ENCODE measurements at regions not wholly inside any gene's neighbourhood (a gene's known extent, or its start where the extent isn't known, plus 50 kb on each side); places are given as distances from the start of the nearest gene placed in this dataset.

DNA sequence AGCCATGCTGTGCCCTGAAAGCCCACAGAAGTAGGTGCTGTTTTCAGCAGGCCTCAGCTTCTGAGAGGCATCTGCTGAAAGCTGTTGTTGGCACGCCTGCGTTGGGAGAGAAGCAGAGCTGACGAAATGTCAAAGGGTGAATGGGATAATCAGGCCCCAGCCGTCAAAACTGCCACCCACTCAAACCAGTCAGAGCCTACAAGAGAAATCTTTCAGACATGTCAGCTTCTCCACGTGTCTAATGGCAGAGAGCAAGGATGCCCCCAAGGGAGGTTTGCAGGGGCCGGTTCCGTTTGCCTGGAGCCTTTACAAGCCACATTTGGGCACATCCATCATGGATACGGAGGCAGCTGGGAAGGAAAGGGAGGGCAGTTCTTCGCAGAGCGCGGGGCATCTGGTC, 568.2 kb upstream of the EEF2KMT start:
- TF ChIP-seq ZNF248 (tag by site-specific recombination; IDR thresholded peaks at IDR 0.05) (no peak), RBAK (tag by site-specific recombination; IDR thresholded peaks at IDR 0.05) (no peak), ZNF324 (tag by site-specific recombination; IDR thresholded peaks at IDR 0.05) (no peak), ZNF274 (IDR thresholded peaks at IDR 0.05; ENCODE audit: low read length) (no peak), ZNF274 (tag by site-specific recombination; IDR thresholded peaks at IDR 0.05; ENCODE audit: borderline replicate concordance) (no peak), ZNF501 (tag by site-specific recombination; IDR thresholded peaks at IDR 0.05) (no peak), KLF10 (tag by site-specific recombination; IDR thresholded peaks at IDR 0.05) (no peak)
- TF ChIP-seq, protein P1, sequence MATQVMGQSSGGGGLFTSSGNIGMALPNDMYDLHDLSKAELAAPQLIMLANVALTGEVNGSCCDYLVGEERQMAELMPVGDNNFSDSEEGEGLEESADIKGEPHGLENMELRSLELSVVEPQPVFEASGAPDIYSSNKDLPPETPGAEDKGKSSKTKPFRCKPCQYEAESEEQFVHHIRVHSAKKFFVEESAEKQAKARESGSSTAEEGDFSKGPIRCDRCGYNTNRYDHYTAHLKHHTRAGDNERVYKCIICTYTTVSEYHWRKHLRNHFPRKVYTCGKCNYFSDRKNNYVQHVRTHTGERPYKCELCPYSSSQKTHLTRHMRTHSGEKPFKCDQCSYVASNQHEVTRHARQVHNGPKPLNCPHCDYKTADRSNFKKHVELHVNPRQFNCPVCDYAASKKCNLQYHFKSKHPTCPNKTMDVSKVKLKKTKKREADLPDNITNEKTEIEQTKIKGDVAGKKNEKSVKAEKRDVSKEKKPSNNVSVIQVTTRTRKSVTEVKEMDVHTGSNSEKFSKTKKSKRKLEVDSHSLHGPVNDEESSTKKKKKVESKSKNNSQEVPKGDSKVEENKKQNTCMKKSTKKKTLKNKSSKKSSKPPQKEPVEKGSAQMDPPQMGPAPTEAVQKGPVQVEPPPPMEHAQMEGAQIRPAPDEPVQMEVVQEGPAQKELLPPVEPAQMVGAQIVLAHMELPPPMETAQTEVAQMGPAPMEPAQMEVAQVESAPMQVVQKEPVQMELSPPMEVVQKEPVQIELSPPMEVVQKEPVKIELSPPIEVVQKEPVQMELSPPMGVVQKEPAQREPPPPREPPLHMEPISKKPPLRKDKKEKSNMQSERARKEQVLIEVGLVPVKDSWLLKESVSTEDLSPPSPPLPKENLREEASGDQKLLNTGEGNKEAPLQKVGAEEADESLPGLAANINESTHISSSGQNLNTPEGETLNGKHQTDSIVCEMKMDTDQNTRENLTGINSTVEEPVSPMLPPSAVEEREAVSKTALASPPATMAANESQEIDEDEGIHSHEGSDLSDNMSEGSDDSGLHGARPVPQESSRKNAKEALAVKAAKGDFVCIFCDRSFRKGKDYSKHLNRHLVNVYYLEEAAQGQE (tag by site-specific recombination; IDR thresholded peaks at IDR 0.05) = no peak
- TF ChIP-seq, protein P2, sequence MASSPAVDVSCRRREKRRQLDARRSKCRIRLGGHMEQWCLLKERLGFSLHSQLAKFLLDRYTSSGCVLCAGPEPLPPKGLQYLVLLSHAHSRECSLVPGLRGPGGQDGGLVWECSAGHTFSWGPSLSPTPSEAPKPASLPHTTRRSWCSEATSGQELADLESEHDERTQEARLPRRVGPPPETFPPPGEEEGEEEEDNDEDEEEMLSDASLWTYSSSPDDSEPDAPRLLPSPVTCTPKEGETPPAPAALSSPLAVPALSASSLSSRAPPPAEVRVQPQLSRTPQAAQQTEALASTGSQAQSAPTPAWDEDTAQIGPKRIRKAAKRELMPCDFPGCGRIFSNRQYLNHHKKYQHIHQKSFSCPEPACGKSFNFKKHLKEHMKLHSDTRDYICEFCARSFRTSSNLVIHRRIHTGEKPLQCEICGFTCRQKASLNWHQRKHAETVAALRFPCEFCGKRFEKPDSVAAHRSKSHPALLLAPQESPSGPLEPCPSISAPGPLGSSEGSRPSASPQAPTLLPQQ (tag by site-specific recombination; IDR thresholded peaks at IDR 0.05) = no peak
- TF ChIP-seq, protein P3, sequence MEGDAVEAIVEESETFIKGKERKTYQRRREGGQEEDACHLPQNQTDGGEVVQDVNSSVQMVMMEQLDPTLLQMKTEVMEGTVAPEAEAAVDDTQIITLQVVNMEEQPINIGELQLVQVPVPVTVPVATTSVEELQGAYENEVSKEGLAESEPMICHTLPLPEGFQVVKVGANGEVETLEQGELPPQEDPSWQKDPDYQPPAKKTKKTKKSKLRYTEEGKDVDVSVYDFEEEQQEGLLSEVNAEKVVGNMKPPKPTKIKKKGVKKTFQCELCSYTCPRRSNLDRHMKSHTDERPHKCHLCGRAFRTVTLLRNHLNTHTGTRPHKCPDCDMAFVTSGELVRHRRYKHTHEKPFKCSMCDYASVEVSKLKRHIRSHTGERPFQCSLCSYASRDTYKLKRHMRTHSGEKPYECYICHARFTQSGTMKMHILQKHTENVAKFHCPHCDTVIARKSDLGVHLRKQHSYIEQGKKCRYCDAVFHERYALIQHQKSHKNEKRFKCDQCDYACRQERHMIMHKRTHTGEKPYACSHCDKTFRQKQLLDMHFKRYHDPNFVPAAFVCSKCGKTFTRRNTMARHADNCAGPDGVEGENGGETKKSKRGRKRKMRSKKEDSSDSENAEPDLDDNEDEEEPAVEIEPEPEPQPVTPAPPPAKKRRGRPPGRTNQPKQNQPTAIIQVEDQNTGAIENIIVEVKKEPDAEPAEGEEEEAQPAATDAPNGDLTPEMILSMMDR (tag by site-specific recombination; IDR thresholded peaks at IDR 0.05) = no peak
- TF ChIP-seq, protein P4, sequence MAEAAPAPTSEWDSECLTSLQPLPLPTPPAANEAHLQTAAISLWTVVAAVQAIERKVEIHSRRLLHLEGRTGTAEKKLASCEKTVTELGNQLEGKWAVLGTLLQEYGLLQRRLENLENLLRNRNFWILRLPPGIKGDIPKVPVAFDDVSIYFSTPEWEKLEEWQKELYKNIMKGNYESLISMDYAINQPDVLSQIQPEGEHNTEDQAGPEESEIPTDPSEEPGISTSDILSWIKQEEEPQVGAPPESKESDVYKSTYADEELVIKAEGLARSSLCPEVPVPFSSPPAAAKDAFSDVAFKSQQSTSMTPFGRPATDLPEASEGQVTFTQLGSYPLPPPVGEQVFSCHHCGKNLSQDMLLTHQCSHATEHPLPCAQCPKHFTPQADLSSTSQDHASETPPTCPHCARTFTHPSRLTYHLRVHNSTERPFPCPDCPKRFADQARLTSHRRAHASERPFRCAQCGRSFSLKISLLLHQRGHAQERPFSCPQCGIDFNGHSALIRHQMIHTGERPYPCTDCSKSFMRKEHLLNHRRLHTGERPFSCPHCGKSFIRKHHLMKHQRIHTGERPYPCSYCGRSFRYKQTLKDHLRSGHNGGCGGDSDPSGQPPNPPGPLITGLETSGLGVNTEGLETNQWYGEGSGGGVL (tag by site-specific recombination; IDR thresholded peaks at IDR 0.05) = no peak
- TF ChIP-seq, protein P5, sequence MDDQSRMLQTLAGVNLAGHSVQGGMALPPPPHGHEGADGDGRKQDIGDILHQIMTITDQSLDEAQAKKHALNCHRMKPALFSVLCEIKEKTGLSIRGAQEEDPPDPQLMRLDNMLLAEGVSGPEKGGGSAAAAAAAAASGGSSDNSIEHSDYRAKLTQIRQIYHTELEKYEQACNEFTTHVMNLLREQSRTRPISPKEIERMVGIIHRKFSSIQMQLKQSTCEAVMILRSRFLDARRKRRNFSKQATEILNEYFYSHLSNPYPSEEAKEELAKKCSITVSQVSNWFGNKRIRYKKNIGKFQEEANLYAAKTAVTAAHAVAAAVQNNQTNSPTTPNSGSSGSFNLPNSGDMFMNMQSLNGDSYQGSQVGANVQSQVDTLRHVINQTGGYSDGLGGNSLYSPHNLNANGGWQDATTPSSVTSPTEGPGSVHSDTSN (CRISPR knock-in tag; IDR thresholded peaks at IDR 0.05) = no peak

Measured in HEK293 (cell line).